Astrocyte (in vitro differentiated cells and primary cell): ENCODE measurements at regions not wholly inside any gene's neighbourhood (a gene's known extent, or its start where the extent isn't known, plus 50 kb on each side); places are given as distances from the start of the nearest gene placed in this dataset.

Source experiments
- DNase-seq: peaks from one replicate; pipeline ENCODE4 v3.0.0-alpha.2; 2010; ENCODE audit warnings: low read depth
- FAIRE-seq: peaks from 2 replicates; lab custom pipeline; 2011; peaks lifted over from hg19 to GRCh38; lab: Jason Lieb, UNC
- H2AFZ ChIP-seq: 2 replicates; pipeline ENCODE4 v1.6.0; 2012; ENCODE audit warnings: low read depth, low read length, inconsistent platforms
- H3K27ac ChIP-seq: 2 replicates; pipeline ENCODE4 v1.5.1; 2011; ENCODE audit warnings: low read depth, low read length, inconsistent platforms
- H3K27me3 ChIP-seq: 2 replicates; pipeline ENCODE4 v1.6.0; 2011; ENCODE audit warnings: low read length, inconsistent platforms; ENCODE audit not compliant: insufficient read depth
- H3K36me3 ChIP-seq: 2 replicates; pipeline ENCODE4 v1.5.1; 2011; ENCODE audit warnings: low read length, inconsistent platforms; ENCODE audit not compliant: insufficient read depth
- H3K4me1 ChIP-seq: 2 replicates; pipeline ENCODE4 v1.5.1; 2011; ENCODE audit warnings: low read length, inconsistent platforms; ENCODE audit not compliant: insufficient read depth
- H3K4me2 ChIP-seq: 2 replicates; pipeline ENCODE4 v1.6.0; 2012; ENCODE audit warnings: low read length, inconsistent platforms
- H3K4me3 ChIP-seq: 2 replicates; pipeline ENCODE4 v1.5.1; 2011; ENCODE audit warnings: low read depth, mild to moderate bottlenecking, low read length, inconsistent platforms; ENCODE audit not compliant: insufficient read depth
- H3K79me2 ChIP-seq: 2 replicates; pipeline ENCODE4 v1.6.0; 2012; ENCODE audit warnings: mild to moderate bottlenecking, low read length, inconsistent platforms; ENCODE audit not compliant: insufficient read depth
- H3K9ac ChIP-seq: 2 replicates; pipeline ENCODE4 v1.6.0; 2012; ENCODE audit warnings: mild to moderate bottlenecking, low read length, inconsistent platforms
- H3K9me3 ChIP-seq: 2 replicates; pipeline ENCODE4 v1.5.1; 2012; ENCODE audit warnings: low read depth, mild to moderate bottlenecking, low read length, inconsistent platforms; ENCODE audit not compliant: insufficient read depth
- H4K20me1 ChIP-seq: 2 replicates; pipeline ENCODE4 v1.6.0; 2012; ENCODE audit warnings: low read length, inconsistent platforms; ENCODE audit not compliant: insufficient read depth
- H3K27ac Mint-ChIP-seq: one replicate; pipeline ENCODE4 v1.8.0; 2021; ENCODE audit warnings: mild to moderate bottlenecking, mixed read lengths; ENCODE audit not compliant: unreplicated experiment
- H3K27me3 Mint-ChIP-seq: one replicate; pipeline ENCODE4 v1.8.0; 2021; ENCODE audit warnings: low read depth, mixed read lengths; ENCODE audit not compliant: unreplicated experiment
- H3K36me3 Mint-ChIP-seq: one replicate; pipeline ENCODE4 v1.8.0; 2021; ENCODE audit warnings: low read depth, mixed read lengths; ENCODE audit not compliant: unreplicated experiment
- H3K4me1 Mint-ChIP-seq: one replicate; pipeline ENCODE4 v1.8.0; 2021; ENCODE audit warnings: low read depth, mixed read lengths; ENCODE audit not compliant: unreplicated experiment
- H3K4me3 Mint-ChIP-seq: one replicate; pipeline ENCODE4 v1.8.0; 2021; ENCODE audit warnings: mild to moderate bottlenecking, moderate library complexity, mixed read lengths; ENCODE audit not compliant: unreplicated experiment
- H3K9me3 Mint-ChIP-seq: one replicate; pipeline ENCODE4 v1.8.0; 2021; ENCODE audit warnings: mild to moderate bottlenecking, mixed read lengths; ENCODE audit not compliant: unreplicated experiment
- CTCF ChIP-seq: IDR thresholded peaks from 2 replicates; pipeline ENCODE4 v1.5.1; 2011; ENCODE audit warnings: low read depth, mild to moderate bottlenecking, inconsistent platforms, low read length, moderate library complexity; ENCODE audit not compliant: insufficient read depth
- EZH2 ChIP-seq: IDR thresholded peaks from 2 replicates; pipeline ENCODE4 v1.6.1; 2012; ENCODE audit warnings: mild to moderate bottlenecking, low read length, inconsistent platforms; ENCODE audit not compliant: insufficient read depth

DNA sequence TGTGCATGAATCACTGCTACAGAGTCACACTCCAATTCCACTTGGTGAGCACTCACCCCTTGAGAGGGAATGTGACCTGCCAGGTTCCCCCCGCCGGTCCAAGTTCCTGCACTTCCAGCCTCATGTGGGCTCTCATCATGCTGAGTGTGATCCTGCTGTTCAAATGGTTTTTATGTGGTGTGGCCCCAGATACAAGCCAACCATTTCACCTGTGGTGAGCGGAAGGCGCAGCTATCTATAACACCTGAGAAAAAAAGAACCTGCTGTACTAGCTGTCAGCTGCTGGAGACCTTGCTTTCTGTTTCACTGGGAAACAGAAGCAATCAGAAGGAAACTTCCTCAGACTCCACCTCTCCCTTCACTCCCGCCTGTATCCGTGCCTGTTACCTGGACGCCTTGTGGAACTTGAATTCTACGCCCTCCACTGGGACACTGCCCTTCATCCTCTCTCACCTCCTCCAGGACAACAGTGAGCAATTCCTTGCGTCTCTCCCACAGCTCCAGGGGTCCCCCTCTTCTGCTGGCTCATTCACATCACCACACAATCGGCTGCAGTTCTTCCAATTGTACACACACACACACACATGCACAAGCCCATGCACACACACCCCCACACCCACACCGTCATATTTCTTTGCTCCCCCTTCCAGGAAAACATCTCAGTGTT, 64.4 kb upstream of the RPL11 start:
- FAIRE-seq: no peak

GRCh38 chr1:23625929-23626535, 65.6 kb upstream of the RPL11 start:
- no peaks in the 10 kb centered on the region for H3K4me1 ChIP-seq
- FAIRE-seq: no peak
- no peaks in the 10 kb centered on the region for H3K9me3 ChIP-seq
- no peak overlapping the region for H2AFZ ChIP-seq
- Mint-ChIP-seq H3K36me3 (no peaks in the 10 kb centered on the region), H3K4me1 (no peaks in the 10 kb centered on the region), H3K9me3 (no peaks in the 10 kb centered on the region), H3K27me3 (peaks cover 13% of the 10 kb centered on the region), H3K4me3 (no peak overlapping the region), H3K27ac (no peak overlapping the region)
- H3K36me3 ChIP-seq: no peaks in the 10 kb centered on the region
- H3K9ac ChIP-seq: no peak overlapping the region
- no peaks in the 10 kb centered on the region for H4K20me1 ChIP-seq
- TF ChIP-seq EZH2: no peak
- DNase-seq: no peak
- no peaks in the 10 kb centered on the region for H3K27me3 ChIP-seq
- H3K79me2 ChIP-seq: no peaks in the 10 kb centered on the region
- H3K27ac ChIP-seq: no peak overlapping the region
- H3K4me2 ChIP-seq: no peak overlapping the region
- H3K4me3 ChIP-seq: no peak overlapping the region

More for the DNA sequence above, 64.4 kb upstream of the RPL11 start:
- Mint-ChIP-seq H3K27me3 (peaks cover 10% of the 10 kb centered on the region), H3K4me1 (no peaks in the 10 kb centered on the region), H3K27ac (no peak overlapping the region), H3K36me3 (no peaks in the 10 kb centered on the region), H3K9me3 (no peaks in the 10 kb centered on the region), H3K4me3 (no peak overlapping the region)
- Histone ChIP-seq H2AFZ (no peak overlapping the region), H3K4me1 (no peaks in the 10 kb centered on the region), H3K36me3 (no peaks in the 10 kb centered on the region), H4K20me1 (no peaks in the 10 kb centered on the region), H3K27me3 (no peaks in the 10 kb centered on the region), H3K79me2 (no peaks in the 10 kb centered on the region), H3K27ac (no peak overlapping the region), H3K9ac (no peak overlapping the region), H3K9me3 (no peaks in the 10 kb centered on the region), H3K4me3 (no peak overlapping the region), H3K4me2 (no peak overlapping the region)
- DNase-seq: no peak
- TF ChIP-seq EZH2: no peak
- TF ChIP-seq CTCF: no peak

DNA sequence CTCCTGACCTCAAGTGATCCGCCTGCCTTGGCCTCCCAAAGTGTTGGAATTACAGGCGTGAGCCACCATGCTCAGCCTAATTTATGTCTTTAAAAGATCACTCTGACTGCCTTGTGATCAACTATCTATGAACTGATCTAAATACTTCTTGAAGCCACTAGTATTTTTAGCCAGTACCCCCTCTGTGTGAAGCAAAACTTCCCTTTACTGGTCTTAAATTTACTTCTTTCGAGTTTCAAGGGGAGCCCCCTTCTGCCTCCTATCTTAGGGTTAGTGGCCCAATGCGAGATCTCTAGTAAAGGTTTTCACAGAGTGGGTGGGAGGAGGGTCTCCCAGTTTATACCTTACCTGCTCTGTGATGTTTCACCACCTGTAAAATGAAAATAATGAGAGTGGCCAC, 66.1 kb upstream of the RPL11 start:
- Histone ChIP-seq H3K9ac (no peak overlapping the region), H3K9me3 (no peaks in the 10 kb centered on the region), H3K4me2 (no peak overlapping the region), H3K36me3 (no peaks in the 10 kb centered on the region), H3K27me3 (peaks cover 4% of the 10 kb centered on the region), H3K27ac (no peak overlapping the region), H2AFZ (no peak overlapping the region), H4K20me1 (no peaks in the 10 kb centered on the region), H3K4me3 (no peak overlapping the region), H3K79me2 (no peaks in the 10 kb centered on the region), H3K4me1 (no peaks in the 10 kb centered on the region)
- H3K27ac Mint-ChIP-seq: no peak overlapping the region
- H3K4me1 Mint-ChIP-seq: no peaks in the 10 kb centered on the region
- H3K36me3 Mint-ChIP-seq: peaks cover 3% of the 10 kb centered on the region
- TF ChIP-seq EZH2: no peak
- no peak for TF ChIP-seq CTCF
- no peak overlapping the region for H3K4me3 Mint-ChIP-seq
- FAIRE-seq (no peak), DNase-seq (no peak)
- peaks cover 18% of the 10 kb centered on the region for H3K27me3 Mint-ChIP-seq
- H3K9me3 Mint-ChIP-seq: no peaks in the 10 kb centered on the region
